Choroid plexus epithelial cell (primary cell): ENCODE measurements at regions not wholly inside any gene's neighbourhood (a gene's known extent, or its start where the extent isn't known, plus 50 kb on each side); places are given as distances from the start of the nearest gene placed in this dataset.
A peak's percentile ranks its signal among the peaks of the same experiment; 100 is the strongest.

Experiments used
- DNase-seq: peaks from one replicate; pipeline ENCODE4 v3.0.0-alpha.2; 2010; ENCODE audit warnings: low read depth
- H3K4me3 ChIP-seq: 2 replicates; pipeline ENCODE4 v1.5.1; 2011; ENCODE audit warnings: low read depth, mild to moderate bottlenecking, control low read depth, low read length, moderate library complexity
- TF ChIP-seq, protein P1 (sequence below): conservative IDR thresholded peaks from 2 replicates; pipeline ENCODE4 v1.5.1; 2011; ENCODE audit warnings: low read depth, mild to moderate bottlenecking, control low read depth, inconsistent platforms, low read length, moderate library complexity

DNA sequence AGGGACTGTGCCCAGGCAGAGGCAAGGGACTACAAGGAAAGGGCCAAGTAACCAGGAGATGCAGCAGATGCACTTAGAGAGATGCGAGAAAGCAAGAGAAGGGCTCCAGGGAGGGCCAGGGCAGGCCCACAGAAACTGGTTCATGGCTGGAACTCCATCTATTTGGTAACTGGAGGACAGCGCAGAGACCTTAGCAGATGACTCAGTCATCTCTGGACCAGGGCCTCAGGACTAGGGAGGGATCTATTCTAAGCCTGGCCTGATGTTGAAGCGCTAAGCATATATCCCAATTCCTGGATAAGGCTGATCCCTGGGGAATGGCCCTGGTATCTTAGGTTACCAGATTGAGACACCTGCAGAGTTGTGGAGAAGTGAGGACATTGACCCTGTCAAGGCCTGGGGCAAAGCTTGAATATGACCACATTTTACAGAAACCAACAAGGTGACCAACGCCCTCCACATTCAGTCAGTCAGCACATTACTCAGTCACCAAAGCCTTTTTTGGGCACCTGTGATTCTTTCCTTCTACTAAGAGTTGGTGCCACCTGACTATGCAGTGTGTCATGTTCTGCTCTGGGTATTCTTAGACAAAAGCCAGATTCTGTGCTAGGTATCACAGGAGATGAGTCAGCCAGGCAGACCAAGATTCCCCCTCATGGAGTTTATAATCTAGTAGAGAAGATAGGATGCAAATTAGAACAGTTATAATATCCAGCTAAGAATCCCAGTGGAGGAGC lies 68.4 kb upstream of the SLCO3A1 start:
- TF ChIP-seq, protein P1, sequence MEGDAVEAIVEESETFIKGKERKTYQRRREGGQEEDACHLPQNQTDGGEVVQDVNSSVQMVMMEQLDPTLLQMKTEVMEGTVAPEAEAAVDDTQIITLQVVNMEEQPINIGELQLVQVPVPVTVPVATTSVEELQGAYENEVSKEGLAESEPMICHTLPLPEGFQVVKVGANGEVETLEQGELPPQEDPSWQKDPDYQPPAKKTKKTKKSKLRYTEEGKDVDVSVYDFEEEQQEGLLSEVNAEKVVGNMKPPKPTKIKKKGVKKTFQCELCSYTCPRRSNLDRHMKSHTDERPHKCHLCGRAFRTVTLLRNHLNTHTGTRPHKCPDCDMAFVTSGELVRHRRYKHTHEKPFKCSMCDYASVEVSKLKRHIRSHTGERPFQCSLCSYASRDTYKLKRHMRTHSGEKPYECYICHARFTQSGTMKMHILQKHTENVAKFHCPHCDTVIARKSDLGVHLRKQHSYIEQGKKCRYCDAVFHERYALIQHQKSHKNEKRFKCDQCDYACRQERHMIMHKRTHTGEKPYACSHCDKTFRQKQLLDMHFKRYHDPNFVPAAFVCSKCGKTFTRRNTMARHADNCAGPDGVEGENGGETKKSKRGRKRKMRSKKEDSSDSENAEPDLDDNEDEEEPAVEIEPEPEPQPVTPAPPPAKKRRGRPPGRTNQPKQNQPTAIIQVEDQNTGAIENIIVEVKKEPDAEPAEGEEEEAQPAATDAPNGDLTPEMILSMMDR = no peak
- H3K4me3 ChIP-seq = no peak overlapping the region
- no peak for DNase-seq

DNA sequence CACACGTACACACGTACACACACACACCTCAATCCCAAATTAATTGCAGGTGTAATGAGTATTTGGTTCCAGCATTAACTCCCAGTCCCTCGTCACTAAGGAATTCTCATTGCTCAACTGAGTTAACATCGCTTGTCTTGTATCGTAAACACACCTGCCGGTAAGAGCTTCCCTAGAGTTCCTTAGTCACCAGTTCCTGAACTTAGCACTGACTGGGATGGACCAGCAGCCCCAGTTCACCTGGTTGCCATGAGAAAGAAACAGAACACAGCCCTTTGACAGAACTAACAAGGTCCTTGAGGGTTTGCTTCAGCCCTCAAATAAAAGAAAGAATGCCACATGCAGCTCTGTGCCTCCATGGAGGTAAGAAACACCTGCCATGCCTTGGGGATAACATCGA lies 66.3 kb upstream of the SLCO3A1 start:
- DNase-seq = no peak
- TF ChIP-seq, protein P1 = no peak

DNA sequence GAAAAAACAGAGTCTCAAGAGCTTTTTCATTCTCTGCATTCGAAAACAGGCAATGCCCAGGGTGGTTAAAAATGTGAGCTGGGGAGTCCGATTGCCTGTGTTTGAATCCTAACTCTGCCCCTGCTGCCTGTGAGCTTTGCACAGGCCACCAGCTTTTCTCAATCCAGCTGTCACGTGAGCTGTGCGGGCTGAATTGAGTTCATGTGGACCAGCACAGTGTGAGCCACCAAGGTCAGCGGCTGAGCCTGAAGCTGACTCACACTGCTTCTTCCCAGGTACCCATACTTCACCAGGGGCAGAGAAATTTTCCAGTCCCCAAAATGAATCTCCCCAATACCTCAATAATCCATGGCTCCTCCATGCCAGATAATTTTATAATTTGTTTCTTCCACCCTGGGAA lies 64.4 kb upstream of the SLCO3A1 start:
- no peak overlapping the region for H3K4me3 ChIP-seq
- TF ChIP-seq, protein P1 = no peak
- DNase-seq = no peak

More for the DNA sequence above, 66.3 kb upstream of the SLCO3A1 start:
- no peak overlapping the region for H3K4me3 ChIP-seq

DNA sequence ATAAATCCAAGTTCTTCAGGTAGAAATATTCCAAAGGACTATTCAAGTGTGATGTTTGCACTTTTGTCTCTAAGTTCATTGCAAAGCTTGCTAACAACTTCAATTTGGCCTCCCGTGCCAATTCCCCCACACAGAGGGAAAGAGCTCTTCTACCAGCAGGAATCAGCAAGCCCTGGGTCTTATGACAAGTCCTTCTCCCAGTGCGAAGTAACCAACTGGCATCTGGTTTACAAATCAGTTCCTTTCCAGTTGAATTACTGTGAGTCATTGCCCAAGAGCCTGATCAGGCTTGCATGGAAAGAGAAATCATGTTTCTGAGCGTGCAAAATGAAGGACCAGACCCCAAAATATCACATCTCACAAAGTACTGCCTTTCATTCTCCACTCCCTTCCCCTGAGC lies 62.7 kb upstream of the SLCO3A1 start:
- no peak overlapping the region for H3K4me3 ChIP-seq
- peak; percentile 2 for DNase-seq
- TF ChIP-seq, protein P1 = no peak

DNA sequence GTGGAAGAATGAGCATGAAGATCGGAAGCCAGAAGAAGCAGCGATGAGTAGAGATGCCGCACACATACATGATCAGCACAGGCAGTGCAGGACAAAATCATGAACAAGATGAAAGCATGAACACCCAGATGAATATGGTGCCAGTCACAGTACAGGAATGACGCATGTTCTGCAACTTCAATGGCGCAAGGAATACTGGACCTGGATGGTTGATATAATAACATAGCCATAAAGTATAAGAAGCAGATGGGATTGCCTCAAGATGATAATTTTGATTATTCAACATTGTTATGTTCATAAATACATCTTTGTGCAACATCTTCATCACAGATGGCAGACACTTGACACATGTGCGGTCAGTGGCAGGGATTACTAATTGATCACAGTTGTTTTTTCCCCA lies 59.7 kb upstream of the SLCO3A1 start:
- no peak overlapping the region for H3K4me3 ChIP-seq
- no peak for DNase-seq
- TF ChIP-seq, protein P1 = no peak

DNA sequence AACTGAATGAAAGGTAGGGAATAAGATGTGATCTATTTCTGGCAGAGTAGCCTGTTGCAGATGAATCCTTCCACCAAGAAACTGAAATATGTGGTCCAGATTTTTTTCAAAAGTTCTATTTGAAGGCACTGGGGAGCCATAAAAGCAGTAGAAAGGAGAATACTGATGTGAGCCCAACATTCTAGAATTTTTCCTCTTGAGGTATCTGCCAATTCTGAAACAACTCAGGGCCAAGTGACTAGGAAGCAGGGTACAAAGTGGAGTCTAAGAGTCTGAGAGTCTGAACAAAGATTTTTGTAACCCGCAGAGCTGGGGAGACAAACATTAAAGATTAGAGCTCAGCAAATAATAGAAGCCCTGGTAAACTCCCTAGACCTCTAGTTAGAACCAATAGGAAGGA lies 58.3 kb upstream of the SLCO3A1 start:
- TF ChIP-seq, protein P1 = no peak
- H3K4me3 ChIP-seq = no peak overlapping the region
- DNase-seq = no peak
